Parathyroid adenoma (tissue), 2 donors: ENCODE measurements at regions not wholly inside any gene's neighbourhood (a gene's known extent, or its start where the extent isn't known, plus 50 kb on each side); places are given as distances from the start of the nearest gene placed in this dataset.

Experiments used
- H2AFZ ChIP-seq: fragments of 300-600 bp; sonication (generic); one replicate; pipeline ENCODE4 v1.7.0; 2017; ENCODE audit warnings: antibody characterized with exemption, mild to moderate bottlenecking
- H3K27ac ChIP-seq: fragments of 300-600 bp; sonication (generic); one replicate; pipeline ENCODE4 v1.7.0; 2017
- H3K27me3 ChIP-seq: fragments of 300-600 bp; sonication (generic); one replicate; pipeline ENCODE4 v1.7.0; 2017; ENCODE audit warnings: low read length; ENCODE audit not compliant: control insufficient read depth, insufficient read depth
- H3K36me3 ChIP-seq: fragments of 300-600 bp; sonication (generic); one replicate; pipeline ENCODE4 v1.7.0; 2017; ENCODE audit warnings: low read length; ENCODE audit not compliant: control insufficient read depth, insufficient read depth
- H3K4me1 ChIP-seq: fragments of 300-600 bp; sonication (generic); one replicate; pipeline ENCODE4 v1.7.0; 2017; ENCODE audit warnings: control low read depth
- H3K4me2 ChIP-seq: fragments of 300-600 bp; sonication (generic); one replicate; pipeline ENCODE4 v1.7.0; 2017; ENCODE audit warnings: low read length
- H3K4me3 ChIP-seq: fragments of 300-600 bp; sonication (generic); one replicate; pipeline ENCODE4 v1.7.0; 2017; ENCODE audit warnings: low read depth, low read length
- H3K79me2 ChIP-seq: fragments of 300-600 bp; sonication (generic); one replicate; pipeline ENCODE4 v1.7.0; 2017; ENCODE audit warnings: control low read depth
- H3K9ac ChIP-seq: fragments of 300-600 bp; sonication (generic); one replicate; pipeline ENCODE4 v1.7.0; 2017; ENCODE audit warnings: mild to moderate bottlenecking
- H3K9me3 ChIP-seq: fragments of 300-600 bp; sonication (generic); one replicate; pipeline ENCODE4 v1.7.0; 2017; ENCODE audit warnings: low read length; ENCODE audit not compliant: control insufficient read depth
- CTCF ChIP-seq: fragments of 300-600 bp; sonication (generic); IDR thresholded peaks from one replicate; pipeline ENCODE4 v1.7.0; 2017; ENCODE audit warnings: antibody characterized with exemption, mild to moderate bottlenecking
- donor health status: primary hyperparathyroidism.

- Histone ChIP-seq H3K4me3 (no peak overlapping the region), H3K79me2 (no peaks in the 10 kb centered on the region), H3K9ac (no peak overlapping the region), H3K36me3 (no peaks in the 10 kb centered on the region), H3K4me1 (no peaks in the 10 kb centered on the region), H2AFZ (no peak overlapping the region), H3K4me2 (no peak overlapping the region), H3K9me3 (no peaks in the 10 kb centered on the region), H3K27me3 (no peaks in the 10 kb centered on the region), H3K27ac (no peak overlapping the region)
- TF ChIP-seq CTCF = no peak
These were observed 1631.2 kb downstream of the BRINP3 start for GRCh38 chr1:188846468-188846867.

- H3K27ac ChIP-seq = no peak overlapping the region
- H3K36me3 ChIP-seq = no peaks in the 10 kb centered on the region
- no peak for TF ChIP-seq CTCF
- H3K4me2 ChIP-seq = no peak overlapping the region
- no peaks in the 10 kb centered on the region for H3K4me1 ChIP-seq
- no peak overlapping the region for H3K4me3 ChIP-seq
- H3K9ac ChIP-seq = no peak overlapping the region
- no peak overlapping the region for H2AFZ ChIP-seq
- H3K27me3 ChIP-seq = no peaks in the 10 kb centered on the region
- no peaks in the 10 kb centered on the region for H3K9me3 ChIP-seq
- no peaks in the 10 kb centered on the region for H3K79me2 ChIP-seq
These were observed 1620.1 kb downstream of the BRINP3 start for GRCh38 chr1:188857526-188858087.

- Histone ChIP-seq H3K79me2 (no peaks in the 10 kb centered on the region), H3K9ac (no peak overlapping the region), H2AFZ (no peak overlapping the region), H3K4me3 (no peak overlapping the region), H3K4me2 (no peak overlapping the region), H3K9me3 (no peaks in the 10 kb centered on the region), H3K27ac (no peak overlapping the region), H3K4me1 (no peaks in the 10 kb centered on the region), H3K27me3 (no peaks in the 10 kb centered on the region), H3K36me3 (no peaks in the 10 kb centered on the region)
- no peak for TF ChIP-seq CTCF
These were observed 1610.0 kb downstream of the BRINP3 start for GRCh38 chr1:188867614-188868013.

GRCh38 chr1:188871164-188871563 is 1606.5 kb downstream of the BRINP3 start:
- no peak overlapping the region for H3K9ac ChIP-seq
- H3K27me3 ChIP-seq = no peaks in the 10 kb centered on the region
- H3K79me2 ChIP-seq = no peaks in the 10 kb centered on the region
- H2AFZ ChIP-seq = no peak overlapping the region
- H3K4me3 ChIP-seq = no peak overlapping the region
- H3K4me1 ChIP-seq = no peaks in the 10 kb centered on the region
- H3K36me3 ChIP-seq = no peaks in the 10 kb centered on the region
- H3K9me3 ChIP-seq = no peaks in the 10 kb centered on the region
- no peak overlapping the region for H3K27ac ChIP-seq
- TF ChIP-seq CTCF = no peak
- no peak overlapping the region for H3K4me2 ChIP-seq

- no peaks in the 10 kb centered on the region for H3K4me1 ChIP-seq
- H3K27me3 ChIP-seq = no peaks in the 10 kb centered on the region
- TF ChIP-seq CTCF = no peak
- H3K9me3 ChIP-seq = no peaks in the 10 kb centered on the region
- H3K79me2 ChIP-seq = no peaks in the 10 kb centered on the region
- H3K27ac ChIP-seq = no peak overlapping the region
- no peak overlapping the region for H3K9ac ChIP-seq
- no peak overlapping the region for H3K4me2 ChIP-seq
- H3K4me3 ChIP-seq = no peak overlapping the region
- H3K36me3 ChIP-seq = no peaks in the 10 kb centered on the region
- no peak overlapping the region for H2AFZ ChIP-seq
These were observed 1605.3 kb downstream of the BRINP3 start for GRCh38 chr1:188872376-188872775.
